OCI-LY1 (cell line): ENCODE measurements at regions not wholly inside any gene's neighbourhood (a gene's known extent, or its start where the extent isn't known, plus 50 kb on each side); places are given as distances from the start of the nearest gene placed in this dataset.

Experiments used
- H2AFZ ChIP-seq: fragments of 200-600 bp; sonication (generic), shearing (Covaris generic); 2 replicates; pipeline ENCODE4 v1.6.0; 2014; ENCODE audit warnings: antibody characterized with exemption, mild to moderate bottlenecking, low read length
- H3F3A ChIP-seq: fragments of 200-600 bp; sonication (generic), shearing (Covaris generic); 2 replicates; pipeline ENCODE4 v1.6.0; 2014; ENCODE audit warnings: mild to moderate bottlenecking, antibody characterized with exemption, low read length, moderate library complexity; ENCODE audit not compliant: insufficient read depth
- H3K27ac ChIP-seq: fragments of 200-600 bp; sonication (generic); 2 replicates; pipeline ENCODE4 v1.5.1; 2014; ENCODE audit warnings: low read length, mixed run types, mild to moderate bottlenecking, low read depth; ENCODE audit not compliant: poor library complexity, severe bottlenecking
- H3K27me3 ChIP-seq: fragments of 200-600 bp; sonication (generic); 2 replicates; pipeline ENCODE4 v1.6.0; 2014; ENCODE audit warnings: antibody characterized with exemption, mild to moderate bottlenecking, low read length, moderate library complexity; ENCODE audit not compliant: insufficient read depth
- H3K36me3 ChIP-seq: fragments of 200-600 bp; sonication (generic); 2 replicates; pipeline ENCODE4 v1.6.1; 2014; ENCODE audit warnings: mild to moderate bottlenecking, antibody characterized with exemption, low read length, moderate library complexity, mixed read lengths; ENCODE audit not compliant: insufficient read depth
- H3K4me1 ChIP-seq: fragments of 200-600 bp; sonication (generic); 2 replicates; pipeline ENCODE4 v1.5.1; 2014; ENCODE audit warnings: mild to moderate bottlenecking, low read length, moderate library complexity; ENCODE audit not compliant: insufficient read depth, severe bottlenecking
- H3K4me2 ChIP-seq: fragments of 200-600 bp; sonication (generic), shearing (Covaris generic); 2 replicates; pipeline ENCODE4 v1.6.1; 2014; ENCODE audit warnings: low read length
- H3K4me3 ChIP-seq: fragments of 200-600 bp; sonication (generic); 2 replicates; pipeline ENCODE4 v1.5.1; 2014; ENCODE audit warnings: low read length, low read depth, mild to moderate bottlenecking, mixed read lengths; ENCODE audit not compliant: poor library complexity, severe bottlenecking
- H3K79me2 ChIP-seq: fragments of 200-600 bp; shearing (Covaris generic); 2 replicates; pipeline ENCODE4 v1.6.1; 2016; ENCODE audit warnings: mixed run types, low read length, mixed read lengths; ENCODE audit not compliant: insufficient read depth
- H3K9ac ChIP-seq: fragments of 200-600 bp; sonication (generic), shearing (Covaris generic); 2 replicates; pipeline ENCODE4 v1.6.1; 2014; ENCODE audit warnings: mild to moderate bottlenecking, low read length, mixed read lengths
- H3K9me2 ChIP-seq: fragments of 200-600 bp; sonication (generic), shearing (Covaris generic); 2 replicates; pipeline ENCODE4 v1.6.1; 2014; ENCODE audit warnings: low read depth, mild to moderate bottlenecking, low read length, mixed read lengths
- H3K9me3 ChIP-seq: fragments of 200-600 bp; shearing (Covaris generic); 2 replicates; pipeline ENCODE4 v1.6.1; 2014; ENCODE audit warnings: low read length, mixed read lengths
- H4K20me1 ChIP-seq: fragments of 200-600 bp; sonication (generic), shearing (Covaris generic); 2 replicates; pipeline ENCODE4 v1.6.0; 2016; ENCODE audit warnings: mild to moderate bottlenecking, low read length; ENCODE audit not compliant: insufficient read depth
- CTCF ChIP-seq: fragments of 200-600 bp; sonication (generic), shearing (Covaris generic); IDR thresholded peaks from 2 replicates; pipeline ENCODE4 v1.5.1; 2017; ENCODE audit warnings: mild to moderate bottlenecking, antibody characterized with exemption, low read length, moderate library complexity, mixed read lengths
- EZH2 ChIP-seq: fragments of 200-600 bp; sonication (generic), shearing (Covaris generic); IDR thresholded peaks from 2 replicates; pipeline ENCODE4 v1.8.0; 2017; ENCODE audit warnings: borderline replicate concordance, mixed run types, mild to moderate bottlenecking, antibody characterized with exemption, low read length, moderate library complexity, mixed read lengths

DNA sequence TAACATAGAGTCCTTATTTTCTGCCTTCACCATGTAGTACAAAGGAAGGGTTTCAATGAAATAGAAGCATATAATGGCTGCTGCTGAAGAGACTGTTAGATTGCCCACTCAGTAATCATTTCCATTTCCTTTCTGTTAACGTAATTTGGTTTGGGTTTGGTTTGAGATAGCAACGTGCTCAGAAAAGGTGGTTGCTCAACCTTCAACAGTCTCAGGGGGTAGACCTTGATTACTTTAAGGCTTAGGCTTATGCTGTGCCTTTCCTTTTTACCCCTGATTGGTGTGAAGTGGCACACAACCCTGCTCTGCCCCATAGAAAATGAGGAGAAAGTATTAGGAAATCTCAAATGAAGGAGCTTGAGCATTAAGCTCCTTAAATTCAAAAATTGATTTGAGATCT, 163.7 kb upstream of the TP63 start:
- H3K36me3 ChIP-seq, result no peaks in the 10 kb centered on the region
- H3K4me3 ChIP-seq, result no peak overlapping the region
- H2AFZ ChIP-seq, result no peak overlapping the region
- no peak overlapping the region for H3K9ac ChIP-seq
- no peak for TF ChIP-seq CTCF
- TF ChIP-seq EZH2, result no peak
- no peak overlapping the region for H3K4me2 ChIP-seq
- no peaks in the 10 kb centered on the region for H3K4me1 ChIP-seq
- no peaks in the 10 kb centered on the region for H3K27me3 ChIP-seq
- no peaks in the 10 kb centered on the region for H3K9me3 ChIP-seq
- no peaks in the 10 kb centered on the region for H4K20me1 ChIP-seq
- H3K79me2 ChIP-seq, result no peaks in the 10 kb centered on the region
- no peaks in the 10 kb centered on the region for H3K9me2 ChIP-seq
- no peak overlapping the region for H3K27ac ChIP-seq
- H3F3A ChIP-seq, result no peaks in the 10 kb centered on the region

- Histone ChIP-seq H2AFZ (no peak overlapping the region), H3K27me3 (no peaks in the 10 kb centered on the region), H3F3A (no peaks in the 10 kb centered on the region), H3K9me3 (no peaks in the 10 kb centered on the region), H3K9me2 (no peaks in the 10 kb centered on the region), H3K79me2 (no peaks in the 10 kb centered on the region), H3K9ac (no peak overlapping the region), H3K4me2 (no peak overlapping the region), H3K4me1 (no peaks in the 10 kb centered on the region), H3K36me3 (no peaks in the 10 kb centered on the region), H3K4me3 (no peak overlapping the region), H3K27ac (no peak overlapping the region), H4K20me1 (no peaks in the 10 kb centered on the region)
- no peak for TF ChIP-seq EZH2
- no peak for TF ChIP-seq CTCF
Measured at GRCh38 chr3:189474944-189475343, 156.2 kb upstream of the TP63 start.

- Histone ChIP-seq H3K9me2 (no peaks in the 10 kb centered on the region), H3K4me2 (no peak overlapping the region), H3K27ac (no peak overlapping the region), H3K4me1 (no peaks in the 10 kb centered on the region), H2AFZ (no peak overlapping the region), H3K27me3 (no peaks in the 10 kb centered on the region), H3K79me2 (no peaks in the 10 kb centered on the region), H4K20me1 (no peaks in the 10 kb centered on the region), H3K9ac (no peak overlapping the region), H3K4me3 (no peak overlapping the region), H3K9me3 (no peaks in the 10 kb centered on the region), H3K36me3 (no peaks in the 10 kb centered on the region), H3F3A (no peaks in the 10 kb centered on the region)
- no peak for TF ChIP-seq CTCF
- no peak for TF ChIP-seq EZH2
Measured at GRCh38 chr3:189477614-189478013, 153.6 kb upstream of the TP63 start.
